Neutrophil (primary cell): ENCODE measurements at regions not wholly inside any gene's neighbourhood (a gene's known extent, or its start where the extent isn't known, plus 50 kb on each side); places are given as distances from the start of the nearest gene placed in this dataset.

Experiments
- H3K27ac ChIP-seq: fragments of 200-600 bp; sonication (generic); 2 replicates; pipeline ENCODE4 v1.5.1; 2016; ENCODE audit warnings: mild to moderate bottlenecking, moderate library complexity
- H3K27me3 ChIP-seq: fragments of 200-600 bp; sonication (generic); 2 replicates; pipeline ENCODE4 v1.6.0; 2016; ENCODE audit warnings: mild to moderate bottlenecking
- H3K36me3 ChIP-seq: fragments of 200-600 bp; sonication (generic); 2 replicates; pipeline ENCODE4 v1.5.1; 2017
- H3K4me1 ChIP-seq, 2 experiments: fragments of 200-600 bp in 1 of 2; sonication (generic) in 1 of 2; 1 replicate in 1 of 2; 2 replicates in 1 of 2; pipeline versions ENCODE4 v1.5.1 to v1.6.1; 2013 to 2016; ENCODE audit warnings: low read depth in 1 of 2, low read length in 1 of 2, mild to moderate bottlenecking in 1 of 2, moderate library complexity in 1 of 2; ENCODE audit not compliant: control insufficient read depth in 1 of 2, insufficient read depth in 1 of 2
- H3K4me3 ChIP-seq, 2 experiments: fragments of 200-600 bp in 1 of 2; sonication (generic) in 1 of 2; 1 replicate in 1 of 2; 2 replicates in 1 of 2; pipeline ENCODE4 v1.5.1; 2013 to 2016; ENCODE audit warnings: low read depth in 1 of 2, low read length in 1 of 2, mild to moderate bottlenecking in 1 of 2, moderate library complexity in 1 of 2
- H3K9me3 ChIP-seq: fragments of 200-600 bp; sonication (generic); 2 replicates; pipeline ENCODE4 v1.5.1; 2016
- TF ChIP-seq, protein P1 (sequence below): fragments of 200-600 bp; sonication (generic); IDR thresholded peaks from 2 replicates; pipeline ENCODE4 v1.5.1; 2016; ENCODE audit warnings: antibody characterized with exemption

- TF ChIP-seq, protein P1, sequence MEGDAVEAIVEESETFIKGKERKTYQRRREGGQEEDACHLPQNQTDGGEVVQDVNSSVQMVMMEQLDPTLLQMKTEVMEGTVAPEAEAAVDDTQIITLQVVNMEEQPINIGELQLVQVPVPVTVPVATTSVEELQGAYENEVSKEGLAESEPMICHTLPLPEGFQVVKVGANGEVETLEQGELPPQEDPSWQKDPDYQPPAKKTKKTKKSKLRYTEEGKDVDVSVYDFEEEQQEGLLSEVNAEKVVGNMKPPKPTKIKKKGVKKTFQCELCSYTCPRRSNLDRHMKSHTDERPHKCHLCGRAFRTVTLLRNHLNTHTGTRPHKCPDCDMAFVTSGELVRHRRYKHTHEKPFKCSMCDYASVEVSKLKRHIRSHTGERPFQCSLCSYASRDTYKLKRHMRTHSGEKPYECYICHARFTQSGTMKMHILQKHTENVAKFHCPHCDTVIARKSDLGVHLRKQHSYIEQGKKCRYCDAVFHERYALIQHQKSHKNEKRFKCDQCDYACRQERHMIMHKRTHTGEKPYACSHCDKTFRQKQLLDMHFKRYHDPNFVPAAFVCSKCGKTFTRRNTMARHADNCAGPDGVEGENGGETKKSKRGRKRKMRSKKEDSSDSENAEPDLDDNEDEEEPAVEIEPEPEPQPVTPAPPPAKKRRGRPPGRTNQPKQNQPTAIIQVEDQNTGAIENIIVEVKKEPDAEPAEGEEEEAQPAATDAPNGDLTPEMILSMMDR: no peak
- Histone ChIP-seq H3K27ac (no peak overlapping the region), H3K9me3 (no peaks in the 10 kb centered on the region), H3K27me3 (no peaks in the 10 kb centered on the region), H3K36me3 (no peaks in the 10 kb centered on the region), H3K4me3 (no peak overlapping the region), H3K4me1 (no peaks in the 10 kb centered on the region)
Measured at GRCh38 chr1:14467112-14467511, 131.4 kb upstream of the KAZN start.

- Histone ChIP-seq H3K36me3 (no peaks in the 10 kb centered on the region), H3K27me3 (no peaks in the 10 kb centered on the region), H3K9me3 (no peaks in the 10 kb centered on the region), H3K4me3 (no peak overlapping the region), H3K27ac (no peak overlapping the region), H3K4me1 (no peaks in the 10 kb centered on the region)
- TF ChIP-seq, protein P1: no peak
Measured at GRCh38 chr1:14468751-14469150, 129.7 kb upstream of the KAZN start.

DNA sequence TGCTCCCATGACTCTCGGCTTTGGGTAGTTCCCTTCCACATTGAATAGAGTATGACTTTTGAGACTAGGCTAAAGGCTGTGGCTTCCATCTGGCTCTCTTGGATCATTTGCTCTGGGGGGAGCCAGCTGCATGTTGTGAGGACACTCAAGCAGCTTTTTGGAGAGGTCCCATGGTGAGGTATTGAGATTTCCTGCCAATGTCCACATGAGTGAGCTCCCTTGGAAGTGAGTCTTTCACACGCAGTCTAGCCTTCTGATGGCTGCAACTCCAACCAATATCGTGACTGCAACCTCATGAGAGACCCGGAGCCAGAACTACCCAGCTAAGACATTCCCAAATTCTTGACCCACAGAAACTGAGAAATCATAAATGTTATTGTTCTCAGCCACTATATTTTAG is 127.7 kb upstream of the KAZN start:
- Histone ChIP-seq H3K4me1 (no peaks in the 10 kb centered on the region), H3K9me3 (no peaks in the 10 kb centered on the region), H3K36me3 (no peaks in the 10 kb centered on the region), H3K27ac (no peak overlapping the region), H3K4me3 (no peak overlapping the region), H3K27me3 (no peaks in the 10 kb centered on the region)
- TF ChIP-seq, protein P1: no peak

GRCh38 chr1:14474856-14475255 is 123.6 kb upstream of the KAZN start:
- no peaks in the 10 kb centered on the region for H3K36me3 ChIP-seq
- no peaks in the 10 kb centered on the region for H3K4me1 ChIP-seq
- H3K27ac ChIP-seq: no peak overlapping the region
- H3K4me3 ChIP-seq: no peak overlapping the region
- no peaks in the 10 kb centered on the region for H3K27me3 ChIP-seq
- TF ChIP-seq, protein P1: no peak
- H3K9me3 ChIP-seq: no peaks in the 10 kb centered on the region

DNA sequence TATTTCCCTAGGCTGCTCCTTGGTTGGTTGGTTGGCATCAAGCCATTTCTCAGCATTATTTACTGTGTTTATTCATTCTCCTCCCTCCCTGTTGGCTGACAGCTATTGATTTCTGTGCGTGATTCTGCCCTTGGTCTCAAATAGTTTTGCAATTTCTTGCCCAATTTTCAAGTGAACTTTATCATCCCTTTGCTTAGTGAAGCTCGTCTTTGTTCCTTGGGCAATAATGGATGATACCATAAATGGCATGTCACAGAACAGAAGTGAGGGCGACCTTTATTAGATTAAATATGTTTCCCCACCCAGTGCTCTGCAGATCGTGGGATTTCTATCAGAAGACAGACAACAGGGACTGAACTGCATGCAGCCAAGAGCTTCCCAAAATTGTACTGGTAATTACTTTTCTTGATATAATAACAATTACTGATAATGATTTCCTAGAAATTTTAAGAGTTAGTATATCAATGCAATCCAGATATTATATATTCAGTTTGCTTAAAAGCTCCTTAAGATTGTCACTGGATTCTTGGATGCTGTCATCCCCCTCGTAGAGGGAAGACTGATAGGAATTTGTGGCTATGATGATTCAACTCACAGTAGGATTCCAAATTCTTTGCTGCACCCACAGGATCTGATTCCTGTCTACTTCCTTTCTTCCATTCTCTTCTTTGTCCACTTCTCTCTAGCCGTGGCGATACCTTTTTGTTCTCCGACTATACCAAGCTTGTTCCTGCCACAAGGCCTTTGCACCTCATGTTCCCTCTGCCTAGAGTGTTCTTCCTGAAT is 122.1 kb upstream of the KAZN start:
- H3K27me3 ChIP-seq: no peaks in the 10 kb centered on the region
- TF ChIP-seq, protein P1: no peak
- H3K27ac ChIP-seq: no peak overlapping the region
- H3K36me3 ChIP-seq: no peaks in the 10 kb centered on the region
- no peaks in the 10 kb centered on the region for H3K9me3 ChIP-seq
- no peak overlapping the region for H3K4me3 ChIP-seq
- H3K4me1 ChIP-seq: no peaks in the 10 kb centered on the region
